Heart left ventricle (tissue), 16 donors: ENCODE measurements at regions not wholly inside any gene's neighbourhood (a gene's known extent, or its start where the extent isn't known, plus 50 kb on each side); places are given as distances from the start of the nearest gene placed in this dataset.

Experiments used
- ATAC-seq, 4 donors: fragments of 200-7000 bp; cut with Tn5 transposase; one replicate each; pipeline ENCODE4 v1.9.1; 2020 to 2022; ENCODE audit warnings: moderate library complexity in 4 of 4, mild to moderate bottlenecking in 3 of 4, moderate number of reproducible peaks in 1 of 4
- DNase-seq, 5 donors: peaks; one replicate each; pipeline ENCODE4 v3.0.0-alpha.2; 2020
- H3K27ac ChIP-seq, 12 donors: fragments of 200-600 bp; sonication (generic) in 4 of 12; one replicate each; pipeline versions ENCODE4 v1.5.0 to v1.8.0; 2016 to 2022; ENCODE audit warnings: mild to moderate bottlenecking in 2 of 12
- H3K27me3 ChIP-seq, 9 donors: fragments of 200-600 bp; sonication (generic) in 2 of 9; one replicate each; pipeline versions ENCODE4 v1.5.1 to v1.8.0; 2016 to 2022; ENCODE audit warnings: mild to moderate bottlenecking in 3 of 9
- H3K36me3 ChIP-seq, 9 donors: fragments of 200-600 bp; sonication (generic) in 2 of 9; one replicate each; pipeline versions ENCODE4 v1.5.0 to v1.8.0; 2018 to 2022; ENCODE audit warnings: mild to moderate bottlenecking in 2 of 9
- H3K4me1 ChIP-seq, 12 donors: fragments of 200-600 bp; sonication (generic) in 4 of 12; one replicate each; pipeline versions ENCODE4 v1.5.0 to v1.8.0; 2016 to 2022; ENCODE audit warnings: mild to moderate bottlenecking in 3 of 12
- H3K4me3 ChIP-seq, 12 donors: fragments of 200-600 bp; sonication (generic) in 4 of 12; one replicate each; pipeline versions ENCODE4 v1.5.0 to v1.8.0; 2017 to 2022; ENCODE audit warnings: mild to moderate bottlenecking in 9 of 12, moderate library complexity in 4 of 12
- H3K9me3 ChIP-seq, 12 donors: fragments of 200-600 bp; sonication (generic) in 4 of 12; one replicate each; pipeline versions ENCODE4 v1.5.0 to v1.8.0; 2016 to 2022; ENCODE audit warnings: mild to moderate bottlenecking in 1 of 12
- POLR2A ChIP-seq, 2 donors: fragments of 450-650 bp; IDR thresholded peaks; one replicate each; pipeline ENCODE4 v1.6.1; 2017; ENCODE audit warnings: antibody characterized with exemption in 2 of 2, mild to moderate bottlenecking in 2 of 2, moderate library complexity in 2 of 2
- WGBS, 4 donors: extraction: QIAGEN DNeasy Blood & Tissue Kit in 2 of 4; methylation state at CpG; one replicate each; pipeline versions ENCODE4 v1.1.5 to v1.1.7; 2013 to 2018; 5-methylcytosine and 5-hydroxymethylcytosine counted together
- intact Hi-C, 10 donors: fragments of 100-400 bp; cut with DNase I; formaldehyde crosslinking; loops; one replicate each; pipeline versions ENCODE4 v1.11.1 to v1.14.2; 2022
- TF ChIP-seq, protein P1 (sequence below), 12 donors: fragments of 200-600 bp; sonication (generic) in 4 of 12; IDR thresholded peaks; one replicate each; pipeline versions ENCODE4 v1.5.0 to v1.8.0; 2018 to 2022; ENCODE audit warnings: antibody characterized with exemption in 12 of 12, mild to moderate bottlenecking in 5 of 12
- donor health status: ischemic (EF 13 %, LVEDD 7.1; RV severe dilation, severe dysfunction).
- donor health status: healthy with polysubstance abuse.
- donor health status: DM: no; HTN: yes; CAD: no.
- donor health status: DM: no; HTN: no; CAD: no.
- donor health status: ischemic (EF 25% LVEDD 6.9; RV normal size, moderate dysfunction).
- donor health status: ischemic (EF 25% LVEDD 5.7; RV mildly dilated, moderate dysfunction).
- donor health status: healthy.
- donor health status: DM: yes; HTN: yes; CAD: no.
- donor health status: ischemic (EF 35%, LVEDD 5.7; RV mildly dilated, moderate dysfunction).
- donor health status: nonischemic (EF 11% LVEDD 7.7; RV severe dilation, severe dysfunction).
- donor health status: DM: yes; HTN: yes; CAD: no.
- donor health status: PGD.
- donor health status: ischemic (EF 29% LVEDD 5.4; RV normal size, mild dysfunction).
- donor health status: nonischemic (EF 23%, LVEDD 6.1; RV moderate dilation, normal function).

DNA sequence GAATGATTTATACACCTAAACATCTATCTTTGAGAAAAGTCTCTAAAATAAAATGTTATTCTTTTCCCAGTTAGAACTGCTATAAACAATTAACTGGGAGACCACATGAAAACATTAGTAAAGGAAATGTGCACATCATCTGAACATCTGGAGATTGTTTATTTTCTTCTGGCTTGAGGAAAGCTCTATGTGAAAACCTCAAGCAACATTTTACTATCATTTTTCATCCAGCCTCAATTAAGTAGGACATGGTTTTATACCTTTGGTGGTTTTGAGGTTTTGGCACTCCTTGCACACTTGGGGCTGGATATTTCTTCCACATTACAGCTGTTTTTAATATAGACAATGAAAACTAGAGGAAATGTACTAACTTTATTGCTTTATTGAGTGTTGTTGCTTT is 609.5 kb upstream of the SLC8A1 start:
- Histone ChIP-seq H3K4me1 (peaks cover 0 to 4% (median 0%) of the 10 kb centered on the region in 12 donors), H3K36me3 (no peaks in the 10 kb centered on the region), H3K27me3 (no peaks in the 10 kb centered on the region), H3K27ac (no peak overlapping the region), H3K9me3 (peaks cover 0 to 13% (median 0%) of the 10 kb centered on the region in 12 donors), H3K4me3 (no peak overlapping the region)
- DNase-seq (no peak), ATAC-seq (no peak)
- intact Hi-C loops, result no loop called here
- no peak for TF ChIP-seq POLR2A (IDR thresholded peaks at IDR 0.05)
- TF ChIP-seq, protein P1, sequence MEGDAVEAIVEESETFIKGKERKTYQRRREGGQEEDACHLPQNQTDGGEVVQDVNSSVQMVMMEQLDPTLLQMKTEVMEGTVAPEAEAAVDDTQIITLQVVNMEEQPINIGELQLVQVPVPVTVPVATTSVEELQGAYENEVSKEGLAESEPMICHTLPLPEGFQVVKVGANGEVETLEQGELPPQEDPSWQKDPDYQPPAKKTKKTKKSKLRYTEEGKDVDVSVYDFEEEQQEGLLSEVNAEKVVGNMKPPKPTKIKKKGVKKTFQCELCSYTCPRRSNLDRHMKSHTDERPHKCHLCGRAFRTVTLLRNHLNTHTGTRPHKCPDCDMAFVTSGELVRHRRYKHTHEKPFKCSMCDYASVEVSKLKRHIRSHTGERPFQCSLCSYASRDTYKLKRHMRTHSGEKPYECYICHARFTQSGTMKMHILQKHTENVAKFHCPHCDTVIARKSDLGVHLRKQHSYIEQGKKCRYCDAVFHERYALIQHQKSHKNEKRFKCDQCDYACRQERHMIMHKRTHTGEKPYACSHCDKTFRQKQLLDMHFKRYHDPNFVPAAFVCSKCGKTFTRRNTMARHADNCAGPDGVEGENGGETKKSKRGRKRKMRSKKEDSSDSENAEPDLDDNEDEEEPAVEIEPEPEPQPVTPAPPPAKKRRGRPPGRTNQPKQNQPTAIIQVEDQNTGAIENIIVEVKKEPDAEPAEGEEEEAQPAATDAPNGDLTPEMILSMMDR (IDR thresholded peaks at IDR 0.05), result no peak

DNA sequence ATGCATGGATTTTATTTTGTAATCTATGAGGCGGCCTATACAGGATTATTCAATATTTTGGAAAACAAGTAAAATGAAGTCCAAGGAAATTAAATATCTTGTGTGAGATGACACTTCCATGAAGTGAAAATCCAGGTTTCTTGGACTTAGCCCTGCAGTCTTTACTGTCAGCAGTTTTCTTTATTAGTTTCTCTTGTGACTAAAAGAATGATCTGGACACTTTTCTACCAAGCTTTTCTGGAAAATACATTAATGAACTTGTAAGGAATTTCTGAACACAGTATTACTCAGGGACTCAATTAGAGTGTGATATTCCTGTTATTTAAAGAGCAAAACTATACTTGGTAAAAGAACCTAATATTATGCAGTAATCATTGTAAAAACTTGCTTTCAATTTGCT is 610.4 kb upstream of the SLC8A1 start:
- WGBS, 4 donors, result 89 to 95% (median 91%) methylated on average over 1 of the region's 1 CpG
- no peaks in the 10 kb centered on the region for H3K27me3 ChIP-seq
- TF ChIP-seq, protein P1 (IDR thresholded peaks at IDR 0.05), result no peak
- TF ChIP-seq POLR2A (IDR thresholded peaks at IDR 0.05), result no peak
- ATAC-seq, result no peak
- no peak for DNase-seq
- no peak overlapping the region for H3K4me3 ChIP-seq
- no peaks in the 10 kb centered on the region for H3K36me3 ChIP-seq
- intact Hi-C loops, result no loop called here
- H3K27ac ChIP-seq, result no peak overlapping the region
- peaks cover 0 to 13% (median 0%) of the 10 kb centered on the region in 12 donors for H3K9me3 ChIP-seq
- peaks cover 0 to 4% (median 0%) of the 10 kb centered on the region in 12 donors for H3K4me1 ChIP-seq

DNA sequence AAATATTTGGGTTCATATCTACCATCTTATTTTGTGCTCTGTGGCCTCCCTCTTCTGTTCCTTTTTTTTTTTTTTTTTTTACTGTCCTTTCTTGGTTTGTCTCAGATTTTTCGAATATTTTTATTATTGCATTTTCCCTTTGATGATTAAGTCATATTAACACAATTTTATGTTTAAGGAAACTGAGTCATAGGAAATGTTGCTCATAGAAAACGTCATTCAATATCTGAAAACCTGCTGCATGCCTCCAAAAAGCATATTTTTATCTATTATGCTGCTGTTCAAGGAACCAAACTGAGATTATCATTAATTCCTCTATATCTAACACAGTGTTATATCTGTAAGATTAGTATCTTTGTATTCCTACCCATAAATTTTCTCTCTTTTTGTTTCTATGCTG is 614.3 kb upstream of the SLC8A1 start:
- TF ChIP-seq POLR2A (IDR thresholded peaks at IDR 0.05), result no peak
- TF ChIP-seq, protein P1 (IDR thresholded peaks at IDR 0.05), result no peak
- Histone ChIP-seq H3K4me1 (peaks cover 0 to 4% (median 0%) of the 10 kb centered on the region in 12 donors), H3K27me3 (no peaks in the 10 kb centered on the region), H3K27ac (no peak overlapping the region), H3K36me3 (no peaks in the 10 kb centered on the region), H3K9me3 (no peaks in the 10 kb centered on the region), H3K4me3 (no peak overlapping the region)
- WGBS, 4 donors, result 59 to 78% (median 76%) methylated on average over 2 of the region's 2 CpGs
- DNase-seq (no peak), ATAC-seq (no peak)
- intact Hi-C loops, result no loop called here

DNA sequence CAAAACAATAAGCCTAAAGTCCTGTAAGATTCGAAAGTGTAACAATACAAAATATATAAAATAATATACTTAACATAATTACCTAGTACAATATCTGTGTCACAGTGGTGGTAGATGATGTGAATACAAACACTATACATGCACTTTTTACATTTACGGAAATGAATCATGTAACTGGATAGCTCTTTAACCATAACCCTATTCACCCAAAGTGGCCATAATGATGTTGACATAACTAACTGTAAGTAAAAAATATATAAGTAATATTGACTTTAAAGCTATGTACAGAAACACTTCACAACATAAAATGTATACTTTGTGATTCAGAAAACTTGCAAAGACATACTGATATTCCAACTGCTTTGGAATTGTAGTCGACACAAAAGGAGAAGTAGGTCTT is 616.9 kb upstream of the SLC8A1 start:
- Histone ChIP-seq H3K27me3 (no peaks in the 10 kb centered on the region), H3K36me3 (no peaks in the 10 kb centered on the region), H3K4me3 (no peak overlapping the region), H3K27ac (no peak overlapping the region), H3K4me1 (no peaks in the 10 kb centered on the region), H3K9me3 (no peaks in the 10 kb centered on the region)
- DNase-seq (no peak), ATAC-seq (no peak)
- no peak for TF ChIP-seq POLR2A (IDR thresholded peaks at IDR 0.05)
- TF ChIP-seq, protein P1 (IDR thresholded peaks at IDR 0.05), result no peak
- 80 to 88% (median 82%) methylated on average over 3 of the region's 3 CpGs for WGBS, 4 donors
- intact Hi-C loops, result no loop called here
